ENCODE measurements at regions not wholly inside any gene's neighbourhood (a gene's known extent, or its start where the extent isn't known, plus 50 kb on each side); places are given as distances from the start of the nearest gene placed in this dataset.

GRCh38 chr4:137421796-137422195 is 110.5 kb downstream of the PCDH18 start:
- CTCF ChIA-PET = no interaction called here
- no peak overlapping the region for H2AFZ ChIP-seq (ENCODE audit: low read length)

GRCh38 chr4:137420901-137421396 is 111.3 kb downstream of the PCDH18 start:
- no peaks in the 10 kb centered on the region for H3K36me3 ChIP-seq (ENCODE audit: low read depth, low read length)
- H3K4me1 ChIP-seq (ENCODE audit: insufficient read depth, low read length) = no peaks in the 10 kb centered on the region
- H3K27ac ChIP-seq (ENCODE audit: low read length) = no peak overlapping the region
- CTCF ChIA-PET = no interaction called here
- DNase-seq = no peak
- H3K4me3 ChIP-seq (ENCODE audit: low read length) = no peak overlapping the region
- H3K4me2 ChIP-seq (ENCODE audit: low read length) = no peak overlapping the region
- no peaks in the 10 kb centered on the region for H3K9me2 ChIP-seq (replicated peaks; ENCODE audit: low read length)
- H3K9me3 ChIP-seq (ENCODE audit: low read length) = no peaks in the 10 kb centered on the region
- H4K20me1 ChIP-seq (ENCODE audit: low read length) = no peaks in the 10 kb centered on the region
- intact Hi-C loops (cut with micrococcal nuclease) = no loop called here
- BruUV-seq (replicated peaks) = no TSS peak
- no peaks in the 10 kb centered on the region for H3K79me2 ChIP-seq (ENCODE audit: low read length)
- H3F3A ChIP-seq (ENCODE audit: low read length, unreplicated experiment) = no peaks in the 10 kb centered on the region
- H3K27me3 ChIP-seq (ENCODE audit: low read length) = no peaks in the 10 kb centered on the region
- ATAC-seq = no peak
- no peak overlapping the region for H2AFZ ChIP-seq (ENCODE audit: low read length)
- no peak overlapping the region for H3K9ac ChIP-seq (ENCODE audit: low read length)
- TF ChIP-seq EZH2phosphoT487 (IDR thresholded peaks at IDR 0.05; ENCODE audit: borderline replicate concordance, low read length) (no peak), CTCF (conservative IDR thresholded peaks at IDR 0.05; ENCODE audit: low read depth, low read length) (no peak), EZH2 (IDR thresholded peaks at IDR 0.05; ENCODE audit: low read length, unreplicated experiment) (no peak)
- POLR2A ChIA-PET (ENCODE audit: unreplicated experiment) = no interaction called here

More at GRCh38 chr4:137421796-137422195, 110.5 kb downstream of the PCDH18 start:
- no peaks in the 10 kb centered on the region for H3K27me3 ChIP-seq (ENCODE audit: low read length)
- H3K79me2 ChIP-seq (ENCODE audit: low read length) = no peaks in the 10 kb centered on the region
- H3K9ac ChIP-seq (ENCODE audit: low read length) = no peak overlapping the region
- no peak for TF ChIP-seq CTCF (conservative IDR thresholded peaks at IDR 0.05; ENCODE audit: low read depth, low read length)
- TF ChIP-seq EZH2 (IDR thresholded peaks at IDR 0.05; ENCODE audit: low read length, unreplicated experiment) = no peak
- no peak for TF ChIP-seq EZH2phosphoT487 (IDR thresholded peaks at IDR 0.05; ENCODE audit: borderline replicate concordance, low read length)
- intact Hi-C loops (cut with micrococcal nuclease) = no loop called here
- no peaks in the 10 kb centered on the region for H3K36me3 ChIP-seq (ENCODE audit: low read depth, low read length)
- no peaks in the 10 kb centered on the region for H3K9me3 ChIP-seq (ENCODE audit: low read length)
- no peaks in the 10 kb centered on the region for H3K9me2 ChIP-seq (replicated peaks; ENCODE audit: low read length)
- H3K4me3 ChIP-seq (ENCODE audit: low read length) = no peak overlapping the region
- no peaks in the 10 kb centered on the region for H4K20me1 ChIP-seq (ENCODE audit: low read length)
- BruUV-seq (replicated peaks) = no TSS peak
- no peaks in the 10 kb centered on the region for H3F3A ChIP-seq (ENCODE audit: low read length, unreplicated experiment)
- H3K4me2 ChIP-seq (ENCODE audit: low read length) = no peak overlapping the region
- POLR2A ChIA-PET (ENCODE audit: unreplicated experiment) = no interaction called here
- no peak for DNase-seq
- no peak overlapping the region for H3K27ac ChIP-seq (ENCODE audit: low read length)
- no peaks in the 10 kb centered on the region for H3K4me1 ChIP-seq (ENCODE audit: insufficient read depth, low read length)
- no peak for ATAC-seq

- H3F3A ChIP-seq (ENCODE audit: low read length, unreplicated experiment) = no peaks in the 10 kb centered on the region
- no peaks in the 10 kb centered on the region for H3K9me3 ChIP-seq (ENCODE audit: low read length)
- H3K9me2 ChIP-seq (replicated peaks; ENCODE audit: low read length) = no peaks in the 10 kb centered on the region
- no peak overlapping the region for H3K27ac ChIP-seq (ENCODE audit: low read length)
- no TSS peak for BruUV-seq (replicated peaks)
- H3K4me1 ChIP-seq (ENCODE audit: insufficient read depth, low read length) = no peaks in the 10 kb centered on the region
- no peaks in the 10 kb centered on the region for H3K27me3 ChIP-seq (ENCODE audit: low read length)
- no peaks in the 10 kb centered on the region for H4K20me1 ChIP-seq (ENCODE audit: low read length)
- CTCF ChIA-PET = no interaction called here
- H3K4me2 ChIP-seq (ENCODE audit: low read length) = no peak overlapping the region
- no peak overlapping the region for H3K4me3 ChIP-seq (ENCODE audit: low read length)
- H3K9ac ChIP-seq (ENCODE audit: low read length) = no peak overlapping the region
- H3K36me3 ChIP-seq (ENCODE audit: low read depth, low read length) = no peaks in the 10 kb centered on the region
- intact Hi-C loops (cut with micrococcal nuclease) = no loop called here
- H2AFZ ChIP-seq (ENCODE audit: low read length) = no peak overlapping the region
- no peak for TF ChIP-seq EZH2phosphoT487 (IDR thresholded peaks at IDR 0.05; ENCODE audit: borderline replicate concordance, low read length)
- TF ChIP-seq CTCF (conservative IDR thresholded peaks at IDR 0.05; ENCODE audit: low read depth, low read length) = no peak
- TF ChIP-seq EZH2 (IDR thresholded peaks at IDR 0.05; ENCODE audit: low read length, unreplicated experiment) = no peak
- no peaks in the 10 kb centered on the region for H3K79me2 ChIP-seq (ENCODE audit: low read length)
- POLR2A ChIA-PET (ENCODE audit: unreplicated experiment) = no interaction called here
- DNase-seq = no peak
- no peak for ATAC-seq
Measured at GRCh38 chr4:137417676-137418075, 114.6 kb downstream of the PCDH18 start.
